Choroid plexus epithelial cell (primary cell): ENCODE measurements at regions not wholly inside any gene's neighbourhood (a gene's known extent, or its start where the extent isn't known, plus 50 kb on each side); places are given as distances from the start of the nearest gene placed in this dataset.

Experiments
- DNase-seq: peaks from one replicate; pipeline ENCODE4 v3.0.0-alpha.2; 2010; ENCODE audit warnings: low read depth
- H3K4me3 ChIP-seq: 2 replicates; pipeline ENCODE4 v1.5.1; 2011; ENCODE audit warnings: low read depth, mild to moderate bottlenecking, control low read depth, low read length, moderate library complexity
- CTCF ChIP-seq: conservative IDR thresholded peaks from 2 replicates; pipeline ENCODE4 v1.5.1; 2011; ENCODE audit warnings: low read depth, mild to moderate bottlenecking, control low read depth, inconsistent platforms, low read length, moderate library complexity

DNA sequence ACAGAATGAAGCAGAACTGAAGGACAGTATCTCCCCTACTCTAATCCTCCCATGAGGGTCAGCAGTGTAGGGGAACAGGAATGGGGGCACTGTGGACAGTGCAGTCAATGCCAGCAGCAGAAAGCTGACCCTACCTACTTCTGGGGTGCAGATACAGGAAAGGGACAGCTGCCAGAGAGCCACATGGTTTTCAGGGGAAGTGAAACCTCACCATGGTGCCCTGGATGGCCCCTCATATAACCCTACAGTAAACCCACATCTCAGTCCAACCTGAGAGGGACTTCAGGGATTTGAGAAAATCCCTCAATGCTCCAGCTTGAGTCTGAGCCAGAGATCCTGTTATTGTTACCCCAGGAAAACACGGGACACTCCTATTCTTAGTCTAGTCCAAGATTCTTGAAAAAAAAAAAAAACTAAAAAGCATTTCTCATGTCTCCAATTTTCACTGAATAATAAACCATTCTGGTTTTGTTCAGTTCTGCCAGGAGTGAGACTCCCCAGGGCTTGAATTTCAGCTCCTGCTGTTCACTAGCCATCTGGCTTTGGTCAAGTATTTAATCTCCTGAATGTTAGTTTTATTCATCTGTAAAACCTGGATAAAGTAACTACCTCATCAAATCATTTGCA, 511.6 kb upstream of the ARGLU1 start:
- no peak for DNase-seq
- TF ChIP-seq CTCF, result no peak
- no peak overlapping the region for H3K4me3 ChIP-seq

DNA sequence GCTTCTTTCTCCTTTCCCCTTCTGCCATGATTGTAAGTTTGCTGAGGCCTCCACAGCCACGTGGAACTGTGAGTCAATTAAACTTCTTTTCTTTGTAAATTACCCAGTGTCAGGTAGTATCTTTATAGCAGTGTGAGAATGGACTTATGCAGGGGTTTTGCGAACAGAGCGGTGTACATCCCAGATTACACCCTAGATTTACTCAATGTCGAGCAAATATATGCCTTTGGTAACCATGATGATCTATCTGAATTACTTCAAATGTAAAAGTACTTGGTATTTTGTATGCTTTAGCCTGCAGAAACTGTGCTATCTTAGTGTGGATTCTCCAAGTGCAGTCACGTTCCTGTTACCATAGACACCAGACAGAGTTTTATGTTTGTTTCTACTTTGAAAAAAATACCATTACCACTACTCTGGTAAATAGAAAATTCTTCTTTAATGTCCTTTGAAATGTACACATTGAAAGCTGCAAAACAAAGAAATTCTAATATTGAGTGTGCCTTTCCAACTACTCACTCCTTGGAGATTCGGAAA, 510.4 kb upstream of the ARGLU1 start:
- no peak for TF ChIP-seq CTCF

GRCh38 chr13:107076801-107077200, 508.9 kb upstream of the ARGLU1 start:
- DNase-seq, result no peak
- TF ChIP-seq CTCF, result no peak
- H3K4me3 ChIP-seq, result no peak overlapping the region

More for the DNA sequence above, 510.4 kb upstream of the ARGLU1 start:
- DNase-seq, result no peak
- H3K4me3 ChIP-seq, result no peak overlapping the region

- no peak overlapping the region for H3K4me3 ChIP-seq
- no peak for DNase-seq
- TF ChIP-seq CTCF, result no peak
Measured at GRCh38 chr13:107075576-107075975, 507.6 kb upstream of the ARGLU1 start.

DNA sequence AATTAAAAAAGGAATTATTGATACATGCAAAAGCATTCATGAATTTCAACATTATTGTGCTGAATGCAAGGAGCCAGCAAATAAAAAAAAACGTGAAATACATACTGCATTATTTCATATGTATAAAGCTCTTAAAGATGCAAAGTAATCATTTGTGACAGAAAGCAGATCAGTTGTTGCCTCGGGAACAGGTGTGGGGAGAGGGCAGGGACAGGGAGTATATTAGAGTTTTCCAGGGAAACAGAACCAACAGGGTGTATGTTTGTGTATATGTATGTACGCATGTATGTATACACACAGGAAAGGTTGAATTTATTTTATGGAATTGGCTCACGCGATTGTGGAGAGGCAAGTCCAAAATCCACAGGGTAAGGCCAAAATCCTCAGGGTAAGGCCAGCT, 502.9 kb upstream of the ARGLU1 start:
- no peak for TF ChIP-seq CTCF
- DNase-seq, result no peak
- H3K4me3 ChIP-seq, result no peak overlapping the region

DNA sequence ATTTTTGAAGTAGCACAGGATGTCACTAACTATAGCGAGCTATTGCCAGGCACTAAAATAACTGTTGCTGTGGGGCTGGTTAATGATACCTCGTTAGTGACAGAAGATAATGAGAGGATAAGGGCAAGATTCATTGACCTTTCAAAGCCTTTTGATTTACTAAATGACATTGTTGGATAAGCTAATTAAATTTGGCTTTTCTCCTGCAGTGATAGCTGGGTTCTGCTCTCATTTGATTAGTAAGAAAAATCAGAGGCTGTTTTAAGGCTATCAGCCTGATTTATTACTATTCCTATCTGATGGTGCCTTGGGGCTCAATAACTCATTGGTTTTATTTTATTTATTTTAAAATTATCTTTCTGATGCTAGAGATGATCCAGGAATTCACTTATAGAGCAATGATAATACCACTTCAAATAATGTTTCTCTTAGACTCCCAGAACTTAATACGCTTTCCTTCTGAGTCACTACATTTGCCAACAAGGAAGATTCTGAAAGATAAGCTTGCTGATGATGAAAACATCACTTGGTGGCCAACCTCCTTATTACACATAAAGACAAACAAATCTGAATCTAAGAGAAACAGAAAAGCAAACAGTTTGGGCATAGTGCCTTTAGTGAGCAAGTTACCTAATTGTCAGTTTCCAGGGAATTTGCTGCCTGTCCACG, 501.3 kb upstream of the ARGLU1 start:
- peak; percentile 22 for DNase-seq
- H3K4me3 ChIP-seq, result no peak overlapping the region
- TF ChIP-seq CTCF, result no peak

- no peak for DNase-seq
- TF ChIP-seq CTCF, result no peak
- no peak overlapping the region for H3K4me3 ChIP-seq
Measured at GRCh38 chr13:107067381-107067780, 499.4 kb upstream of the ARGLU1 start.
